ENCODE measurements at regions not wholly inside any gene's neighbourhood (a gene's known extent, or its start where the extent isn't known, plus 50 kb on each side); places are given as distances from the start of the nearest gene placed in this dataset.
"Not testable (repeated sequence)": the region's sequence is repeated elsewhere in the genome, so short reads cannot be mapped to it uniquely, and the experiment has no call there.

DNA sequence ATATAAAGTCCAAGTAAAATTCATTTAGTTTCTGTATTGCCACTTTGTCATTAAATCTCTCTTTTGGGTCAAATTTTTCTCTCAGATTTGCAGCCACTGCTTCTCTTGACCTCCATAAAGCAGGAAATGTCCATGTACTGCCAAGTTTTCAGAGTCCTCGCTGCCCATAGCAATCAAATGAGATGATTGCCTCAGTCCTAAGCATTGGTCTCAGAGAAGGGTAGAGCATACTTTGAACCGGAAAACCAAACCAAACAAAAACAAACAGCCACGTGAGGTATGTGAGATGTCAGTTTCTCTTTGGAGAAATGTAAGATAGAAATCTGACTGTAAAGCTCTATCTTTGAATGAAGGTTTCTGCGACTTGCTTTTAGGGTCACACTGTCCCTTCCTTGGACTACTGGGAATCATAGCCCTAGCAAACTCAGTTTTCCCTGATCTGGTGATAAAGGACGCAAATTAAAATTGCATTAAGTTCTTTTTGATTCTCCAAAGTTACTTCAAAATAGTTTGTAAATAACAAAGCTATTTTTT, 505.4 kb upstream of the CITED2 start:
- no peak for DNase-seq

- DNase-seq: not testable (repeated sequence)
These were observed 504.8 kb upstream of the CITED2 start for GRCh38 chr6:139879241-139879640.

- no peak for DNase-seq
These were observed 503.5 kb upstream of the CITED2 start for GRCh38 chr6:139877828-139878405.

GRCh38 chr6:139872665-139873064, 498.2 kb upstream of the CITED2 start:
- no peak for DNase-seq

DNA sequence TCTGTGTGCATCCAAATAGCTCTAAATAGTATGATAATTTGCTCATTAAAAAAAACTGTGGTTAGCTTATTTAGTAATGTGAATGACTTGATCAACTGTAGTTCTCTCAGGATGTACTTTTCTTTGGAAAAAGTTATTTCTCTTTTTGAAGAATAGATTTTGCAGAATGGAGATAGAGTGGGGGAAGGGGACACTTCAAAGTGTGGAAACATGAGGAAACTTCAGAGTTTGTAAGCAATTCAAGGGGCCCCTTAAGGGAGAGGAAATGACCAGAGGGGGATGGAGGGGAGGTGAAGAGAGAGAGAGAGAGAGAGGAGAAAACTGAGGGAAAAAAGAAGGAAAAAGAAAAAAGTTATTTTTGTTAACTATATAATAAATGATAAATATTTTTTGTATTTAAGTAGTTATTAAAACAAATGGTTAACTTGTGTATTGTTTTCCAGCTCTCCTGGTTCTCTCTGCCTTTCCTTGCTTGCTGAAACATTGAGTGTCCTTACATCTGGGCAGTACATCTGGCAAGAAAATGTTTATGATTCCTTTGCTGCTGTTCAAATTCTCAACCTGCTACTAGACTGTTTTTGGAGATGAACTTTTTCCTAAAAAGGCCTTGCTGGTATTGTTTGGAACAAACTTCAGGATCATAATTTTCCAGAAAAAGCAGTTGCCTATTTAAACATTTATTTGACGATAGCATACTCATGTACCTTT, 497.5 kb upstream of the CITED2 start:
- DNase-seq: no peak

DNA sequence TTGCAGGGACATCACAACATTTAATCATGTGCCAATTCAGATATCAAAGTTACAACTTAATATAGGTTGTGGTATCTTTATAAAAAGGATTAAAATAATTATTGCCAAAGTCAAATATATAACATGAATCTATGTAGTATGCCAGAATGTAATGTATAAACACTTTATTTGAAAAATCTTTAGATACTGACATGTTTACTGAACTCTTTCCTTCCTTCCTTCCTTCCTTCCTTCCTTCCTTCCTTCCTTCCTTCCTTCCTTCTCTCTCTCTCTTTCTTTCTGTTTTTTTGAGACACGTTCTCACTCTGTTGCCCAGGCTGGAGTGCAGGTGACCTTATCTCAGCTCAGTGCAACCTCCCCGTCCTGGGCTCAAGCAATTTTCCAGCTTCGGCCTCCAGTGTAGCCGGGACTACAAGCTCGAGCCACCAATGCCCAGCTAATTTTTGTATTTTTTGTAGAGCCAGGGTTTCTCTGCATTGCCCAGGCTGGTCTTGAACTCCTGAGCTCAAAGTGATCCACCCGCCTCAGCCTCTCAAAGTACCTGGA, 496.8 kb upstream of the CITED2 start:
- no peak for DNase-seq

DNA sequence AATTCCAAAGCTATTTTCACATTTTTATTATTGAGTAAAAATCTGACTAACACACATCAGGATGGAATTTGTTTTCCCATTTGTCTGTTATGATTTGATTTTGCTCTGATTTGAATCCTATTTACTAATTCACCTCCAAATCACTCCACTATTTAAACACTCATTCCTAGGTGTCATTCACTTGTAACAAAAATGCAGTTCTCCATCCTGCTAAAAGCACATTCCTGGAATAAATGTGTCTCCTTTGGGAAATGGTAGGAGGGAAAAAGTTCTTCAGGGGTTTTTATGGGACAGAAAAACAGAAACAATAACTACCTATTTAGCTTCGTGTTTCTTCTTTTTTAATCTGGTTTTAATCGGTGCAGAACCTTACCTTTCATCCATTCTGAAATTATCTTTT, 494.1 kb upstream of the CITED2 start:
- no peak for DNase-seq

- no peak for DNase-seq
These were observed 489.5 kb upstream of the CITED2 start for GRCh38 chr6:139863964-139864363.

DNA sequence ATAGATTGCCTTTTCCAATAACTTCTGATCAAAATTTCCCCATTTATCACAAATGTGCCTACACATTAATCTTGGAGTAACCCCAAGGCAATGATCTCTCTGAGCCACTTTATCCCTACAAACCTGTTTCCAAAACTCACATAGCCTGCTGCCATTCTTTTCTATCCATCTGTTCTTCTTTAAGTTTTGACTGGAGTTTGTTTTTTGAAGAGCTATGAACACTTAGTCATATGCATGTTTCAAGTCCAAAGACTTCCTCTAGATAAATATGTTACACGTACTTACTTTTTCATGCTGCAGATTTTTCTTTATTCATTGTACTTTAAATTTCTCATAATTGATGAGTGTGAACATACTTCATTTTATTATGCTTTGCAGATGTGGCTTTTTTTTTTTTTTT, 488.9 kb upstream of the CITED2 start:
- no peak for DNase-seq

GRCh38 chr6:139862311-139862710, 487.9 kb upstream of the CITED2 start:
- DNase-seq: no peak

DNA sequence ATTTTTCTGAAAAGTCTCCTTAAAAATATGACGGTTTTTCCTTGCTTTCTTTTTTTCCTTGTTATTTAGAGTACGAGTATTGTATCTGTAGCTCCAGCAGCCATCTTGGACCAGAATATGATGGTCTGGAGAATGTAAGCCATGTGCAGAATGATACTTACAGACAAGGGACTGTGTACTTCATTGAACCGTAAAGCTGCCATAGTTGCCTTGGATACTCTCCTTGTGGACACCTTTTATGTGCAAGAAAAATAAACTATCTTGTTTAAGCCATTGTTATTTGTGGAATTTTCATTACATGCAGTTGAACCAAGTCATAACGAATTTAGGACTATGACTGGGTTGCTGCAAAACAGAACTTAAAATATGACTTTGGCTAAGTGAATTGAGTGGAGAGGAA, 485.8 kb upstream of the CITED2 start:
- no peak for DNase-seq

DNA sequence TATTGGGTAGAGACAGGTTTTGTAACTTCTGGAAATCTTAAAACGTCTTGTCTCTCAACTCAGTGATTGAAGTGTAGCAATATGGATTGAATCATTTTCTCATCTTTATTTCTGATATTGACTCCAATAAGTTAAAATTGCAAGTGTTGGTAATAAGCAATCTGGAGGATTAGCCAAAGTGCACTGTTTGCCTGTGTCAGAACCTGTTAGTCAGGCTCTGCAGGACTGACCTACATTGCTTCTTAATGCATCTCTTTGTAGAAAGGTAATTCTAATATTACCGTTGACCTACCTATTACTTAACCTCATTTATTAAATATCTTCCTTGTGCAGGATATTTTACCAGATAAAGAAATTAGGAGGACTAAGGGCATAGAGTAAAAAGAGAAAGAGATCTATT, 484.0 kb upstream of the CITED2 start:
- no peak for DNase-seq

DNA sequence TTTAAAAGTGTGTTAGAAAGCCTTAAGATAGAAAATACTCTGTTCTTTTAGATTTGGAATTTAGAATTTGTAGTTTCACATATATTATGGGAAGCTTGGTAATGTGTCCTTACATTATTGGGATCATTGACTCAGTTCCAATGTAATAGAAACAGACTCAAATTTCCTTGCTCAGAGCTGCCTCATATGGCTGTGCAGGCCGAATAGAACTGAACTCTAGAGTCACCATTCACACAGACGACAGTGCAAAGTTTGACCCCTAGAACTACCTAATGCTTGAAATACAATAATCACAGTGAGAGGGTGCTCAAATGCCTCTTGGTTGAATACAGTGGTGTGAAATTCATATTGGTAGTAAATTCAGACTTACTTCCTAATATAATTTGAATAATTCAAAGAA, 482.7 kb upstream of the CITED2 start:
- no peak for DNase-seq

GRCh38 chr6:139856562-139856961, 482.1 kb upstream of the CITED2 start:
- no peak for DNase-seq

DNA sequence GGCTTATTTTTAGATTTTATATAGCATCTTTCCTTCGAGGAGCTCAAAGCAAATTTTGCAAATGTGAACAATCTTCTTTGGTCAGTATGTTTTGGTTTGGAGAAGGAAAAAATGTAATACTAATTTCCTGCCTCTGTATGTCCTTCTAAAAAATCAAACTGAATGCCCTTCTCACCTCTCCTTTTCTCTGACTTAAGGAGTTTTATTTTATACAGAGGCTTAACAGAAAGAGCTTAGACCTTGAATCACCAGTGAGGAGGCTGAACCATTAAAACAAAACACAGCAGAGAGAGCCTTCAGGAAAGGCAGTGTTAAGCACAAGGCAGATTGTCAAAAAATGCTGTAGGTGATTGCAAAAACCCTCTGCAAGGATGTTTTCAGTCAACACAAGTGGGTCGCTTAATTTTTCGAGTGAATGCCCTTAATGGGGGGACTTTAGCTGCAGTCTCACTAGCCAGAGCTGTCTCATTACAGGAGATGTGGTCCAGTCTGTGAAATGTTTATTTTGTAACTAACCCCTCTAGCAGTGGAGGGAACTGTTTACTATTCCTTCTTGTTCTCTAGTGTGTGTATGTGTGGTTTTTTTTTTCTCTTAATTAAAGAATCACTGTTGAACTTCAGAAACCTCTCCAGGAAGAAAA, 481.3 kb upstream of the CITED2 start:
- DNase-seq: no peak

- DNase-seq: no peak
These were observed 479.0 kb upstream of the CITED2 start for GRCh38 chr6:139853302-139853992.

- no peak for DNase-seq
These were observed 478.2 kb upstream of the CITED2 start for GRCh38 chr6:139852488-139853140.

- DNase-seq: no peak
These were observed 477.6 kb upstream of the CITED2 start for GRCh38 chr6:139852067-139852466.

DNA sequence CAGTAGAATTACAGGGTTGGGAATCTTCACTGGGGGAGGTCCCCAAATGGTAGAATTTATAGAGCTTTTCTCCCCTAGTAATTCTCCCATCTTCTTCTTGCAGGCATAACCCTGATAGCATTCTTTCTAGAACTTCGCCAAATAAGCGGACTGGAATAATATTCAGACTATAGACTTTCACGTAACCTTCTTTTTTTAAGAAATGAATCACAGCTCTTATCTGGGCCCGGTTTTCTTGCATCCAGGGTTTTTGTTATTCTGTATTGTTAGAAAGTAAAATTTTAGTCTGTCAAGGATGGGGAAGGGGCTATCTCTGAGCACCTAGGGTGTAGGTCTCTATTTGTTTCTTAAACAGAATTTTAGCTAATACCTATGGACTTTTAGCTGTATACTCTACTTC, 476.8 kb upstream of the CITED2 start:
- no peak for DNase-seq

DNA sequence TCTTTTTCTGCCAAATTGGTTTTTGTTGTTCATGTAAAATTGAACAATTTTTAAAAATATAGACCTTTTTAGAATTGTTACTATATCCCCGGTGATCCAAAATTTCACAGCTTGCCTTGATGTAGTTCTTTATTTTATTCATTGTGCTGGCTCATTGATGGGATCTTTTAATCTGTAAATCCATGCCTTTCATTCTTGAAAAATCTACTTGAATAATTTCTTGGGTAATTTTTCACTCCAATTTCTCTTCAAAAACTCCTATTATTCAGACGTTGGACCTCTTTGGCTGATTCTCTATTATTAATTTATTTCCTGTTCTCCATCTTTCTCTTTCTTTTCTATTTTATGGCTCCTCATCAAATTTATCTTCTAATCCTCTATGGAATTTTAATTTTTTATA, 476.1 kb upstream of the CITED2 start:
- no peak for DNase-seq

- DNase-seq: no peak
These were observed 473.0 kb upstream of the CITED2 start for GRCh38 chr6:139847457-139847813.

- DNase-seq: no peak
These were observed 472.3 kb upstream of the CITED2 start for GRCh38 chr6:139846538-139847456.
